HG03039 (cell line): ENCODE measurements at regions not wholly inside any gene's neighbourhood (a gene's known extent, or its start where the extent isn't known, plus 50 kb on each side); places are given as distances from the start of the nearest gene placed in this dataset.

Experiments
- ATAC-seq: cut with Tn5 transposase; IDR thresholded peaks from one replicate; pipeline ENCODE4 v1.9.1; 2021; ENCODE audit warnings: mild to moderate bottlenecking, moderate library complexity; ENCODE audit not compliant: unreplicated experiment

DNA sequence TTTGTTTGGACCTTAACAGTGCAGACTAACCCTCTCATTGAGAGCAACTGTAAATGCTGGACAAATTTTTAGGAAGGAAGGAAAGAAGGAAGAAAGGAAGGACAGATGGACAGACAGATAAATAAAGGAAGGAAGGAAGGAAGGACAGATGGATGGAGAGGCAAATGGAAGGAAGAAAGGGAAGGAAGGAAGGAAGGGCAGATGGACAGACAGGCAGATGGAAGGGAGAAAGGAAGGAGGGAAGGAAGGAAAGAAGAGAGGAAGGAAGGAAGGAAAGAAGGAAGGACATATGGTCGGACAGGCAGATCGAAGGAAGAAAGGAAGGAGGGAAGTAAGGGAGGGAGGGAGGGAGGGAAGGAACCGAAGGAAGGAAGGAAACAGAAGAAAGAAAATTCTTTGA lies 388.5 kb upstream of the CDH4 start:
- no peak for ATAC-seq

- ATAC-seq = no peak
Measured at GRCh38 chr20:60867589-60867988, 384.5 kb upstream of the CDH4 start.

GRCh38 chr20:60868316-60868891 lies 383.7 kb upstream of the CDH4 start:
- no peak for ATAC-seq

- ATAC-seq = no peak
Measured at GRCh38 chr20:60869087-60869486, 383.0 kb upstream of the CDH4 start.

- ATAC-seq = no peak
Measured at GRCh38 chr20:60869625-60870024, 382.4 kb upstream of the CDH4 start.

DNA sequence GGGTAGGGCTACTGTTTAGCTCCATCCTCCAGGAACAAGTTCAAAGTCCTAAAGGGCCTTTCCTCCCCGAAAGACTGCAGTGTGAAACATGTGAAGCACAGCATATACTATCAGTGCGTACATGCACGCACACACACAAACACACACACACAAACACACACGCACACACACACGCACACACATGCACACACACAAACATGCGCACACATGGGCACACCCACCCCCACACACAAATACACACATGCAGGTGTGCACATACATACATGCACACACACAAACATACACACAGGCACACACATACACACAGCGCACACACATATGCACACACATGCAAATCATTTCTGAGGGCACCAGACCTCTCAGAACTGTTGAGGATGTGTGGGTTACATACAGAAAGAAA lies 382.0 kb upstream of the CDH4 start:
- ATAC-seq = no peak

GRCh38 chr20:60872224-60872623 lies 379.8 kb upstream of the CDH4 start:
- ATAC-seq = no peak

DNA sequence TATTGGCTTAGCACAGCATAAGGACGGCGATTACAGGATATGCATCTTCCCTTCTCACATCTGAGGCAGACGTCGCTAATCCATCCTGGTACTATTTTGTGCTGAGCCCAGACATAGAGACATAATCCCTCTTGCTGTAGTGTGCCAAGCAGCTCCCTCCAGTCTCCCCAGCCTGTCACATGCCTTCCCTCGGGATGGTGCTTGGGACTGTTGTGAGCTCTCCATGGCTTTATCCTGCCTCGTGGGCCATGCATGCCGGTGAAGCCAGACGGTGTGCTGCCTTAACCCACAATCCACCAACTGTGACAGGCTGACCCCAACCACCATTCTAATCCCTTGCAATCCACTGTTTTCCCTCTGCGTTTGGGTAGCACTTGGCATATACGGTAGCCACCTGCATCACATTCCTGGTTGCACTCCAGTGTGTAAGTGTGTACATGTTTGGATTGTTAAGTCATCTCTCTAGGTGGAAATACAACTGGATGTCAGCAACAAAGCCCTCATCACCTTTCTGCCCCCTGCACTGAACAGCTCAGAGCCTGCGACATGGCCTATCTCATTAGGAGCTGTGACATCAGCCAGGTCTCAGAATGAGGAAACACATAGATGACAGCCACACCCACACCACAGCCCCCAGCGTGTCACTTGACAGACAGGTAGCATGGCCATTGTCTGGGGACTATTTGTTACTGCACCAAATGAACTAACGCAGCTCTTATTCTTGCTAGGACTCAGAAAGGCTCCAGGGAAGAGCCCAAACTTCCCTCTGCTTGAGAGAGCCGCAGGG lies 374.8 kb upstream of the CDH4 start:
- ATAC-seq = no peak

DNA sequence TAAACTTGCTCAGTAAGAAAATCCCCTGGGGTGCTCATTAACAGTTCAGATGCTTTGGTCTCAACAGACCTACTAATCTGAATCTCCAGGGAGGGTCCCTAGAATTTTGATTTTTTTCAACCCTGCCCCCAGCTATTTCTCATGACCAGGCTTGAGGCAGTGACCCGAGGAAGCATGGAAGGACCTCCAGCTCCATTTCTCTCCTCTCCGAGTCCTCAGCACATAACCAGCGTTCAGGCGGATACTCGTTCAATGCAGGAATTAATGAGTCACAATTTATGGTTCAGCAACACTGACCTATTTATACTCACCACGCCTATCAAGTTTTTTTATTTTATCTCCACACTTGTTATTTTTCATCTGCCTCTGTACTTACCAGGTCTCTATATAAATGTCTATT lies 369.2 kb upstream of the CDH4 start:
- ATAC-seq = no peak

DNA sequence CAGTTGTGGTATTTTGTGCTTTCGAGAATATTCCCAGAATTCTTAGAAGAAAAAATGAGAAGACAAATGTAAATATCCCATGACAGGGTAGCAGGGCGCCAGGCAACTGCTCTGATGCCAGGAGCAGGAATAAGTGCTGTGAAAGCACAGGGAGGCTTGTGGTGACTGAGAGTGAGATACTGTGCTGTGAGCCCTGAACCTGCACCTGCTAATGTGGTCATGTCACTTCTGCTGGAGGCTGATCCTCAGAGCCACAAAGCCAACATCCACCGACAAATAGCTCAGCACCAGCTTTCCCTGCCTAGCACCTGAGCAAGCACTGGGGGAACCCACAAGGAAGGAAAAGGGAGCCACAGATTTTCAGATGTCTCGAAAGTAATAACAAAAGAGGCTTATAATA lies 368.6 kb upstream of the CDH4 start:
- no peak for ATAC-seq

DNA sequence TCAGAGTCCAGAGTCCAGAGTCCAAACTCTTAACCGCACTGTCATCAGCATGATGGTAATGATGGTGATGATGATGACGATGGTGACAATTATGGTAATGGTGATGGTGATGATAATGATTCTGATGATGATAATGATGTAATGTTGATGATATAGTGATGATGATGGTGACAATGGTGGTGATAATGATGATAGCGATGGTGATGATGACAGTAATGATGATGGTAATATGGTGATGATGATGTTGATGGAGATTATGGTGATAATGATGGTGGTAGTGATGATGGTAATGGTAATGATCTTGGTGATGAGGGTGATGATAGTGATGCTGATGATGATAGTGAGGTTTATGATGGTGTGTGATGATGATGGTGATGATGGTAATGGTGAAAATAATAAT lies 367.8 kb upstream of the CDH4 start:
- no peak for ATAC-seq

- no peak for ATAC-seq
Measured at GRCh38 chr20:60888771-60889170, 363.3 kb upstream of the CDH4 start.

DNA sequence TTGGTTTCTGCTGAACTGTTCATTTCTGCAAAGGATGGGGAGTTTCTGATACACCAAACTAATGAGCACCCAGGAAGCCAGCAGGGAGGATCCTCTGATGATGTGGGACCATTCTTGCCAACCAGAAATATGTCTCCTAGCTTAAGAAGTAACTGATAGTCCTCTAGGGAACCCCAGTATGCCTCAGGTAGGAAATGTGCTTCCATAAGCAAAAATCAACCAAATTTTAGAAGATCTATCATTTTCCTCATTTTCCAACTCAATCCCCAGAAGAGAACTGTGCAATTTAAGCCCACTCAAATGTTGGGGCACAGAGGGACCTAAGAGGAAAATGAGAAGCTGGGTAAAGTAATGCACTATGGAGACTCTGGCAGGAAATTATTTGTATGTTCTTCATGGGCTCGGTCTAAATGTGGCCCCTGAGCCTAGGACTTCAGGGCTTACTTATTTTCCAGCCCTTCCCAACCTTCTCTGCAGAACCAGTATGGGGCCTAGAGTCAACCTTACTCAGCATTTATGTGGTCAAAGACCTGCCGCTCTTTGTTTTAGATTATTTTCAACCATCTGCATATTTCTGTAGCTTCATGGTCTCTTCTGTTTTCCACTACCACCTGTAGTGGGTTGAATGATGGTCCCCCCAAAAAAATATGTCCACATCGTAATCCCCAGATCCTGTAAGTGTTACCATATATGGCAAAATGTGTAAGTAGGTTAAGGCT lies 359.8 kb upstream of the CDH4 start:
- no peak for ATAC-seq

DNA sequence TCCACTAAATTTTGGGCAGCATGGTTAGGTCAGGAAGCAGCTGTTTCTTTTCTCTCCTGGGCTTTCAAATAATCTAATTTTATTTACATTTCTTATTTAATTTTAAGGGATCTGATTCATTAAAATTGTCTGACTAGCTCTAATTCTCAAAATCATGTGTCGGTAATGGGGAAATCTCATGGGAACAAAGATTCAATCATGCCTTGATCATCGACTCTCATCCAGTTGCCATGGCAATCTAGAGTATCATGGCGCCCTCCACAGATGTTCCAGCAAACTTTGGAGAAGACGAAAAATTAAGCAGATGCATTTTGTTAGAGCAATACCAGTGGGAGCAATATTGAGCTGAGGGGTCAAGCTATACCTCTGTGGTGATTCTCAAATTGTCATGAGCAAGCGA lies 358.0 kb upstream of the CDH4 start:
- no peak for ATAC-seq

DNA sequence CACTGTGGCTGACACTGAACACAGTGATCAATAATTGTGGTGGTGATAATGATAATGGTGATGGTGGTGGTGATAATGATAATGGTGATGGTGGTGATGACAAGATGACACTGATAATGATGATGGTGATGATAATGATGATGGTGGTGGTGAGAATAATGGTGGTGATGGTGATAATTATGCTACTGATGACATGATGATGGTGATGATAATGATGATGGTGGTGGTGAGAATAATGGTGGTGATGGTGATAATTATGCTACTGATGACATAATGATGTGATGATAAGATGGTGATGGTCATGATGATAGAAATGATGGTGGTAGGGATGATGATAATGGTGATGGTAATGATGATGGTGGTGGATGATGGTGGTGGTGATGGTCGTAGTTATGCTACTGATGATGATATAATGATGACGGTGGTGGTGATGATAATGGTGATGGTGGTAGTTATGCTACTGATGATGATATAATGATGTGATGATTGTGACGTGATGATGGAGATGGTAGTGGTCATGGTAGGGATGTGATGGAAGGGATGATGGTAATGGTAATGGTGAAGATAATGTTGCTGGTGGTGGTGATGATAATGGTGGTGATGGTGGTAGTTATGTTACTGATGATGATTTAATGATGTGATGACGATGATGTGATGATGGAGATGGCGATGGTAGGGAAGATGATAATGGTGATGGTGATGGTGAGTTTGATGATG lies 356.5 kb upstream of the CDH4 start:
- ATAC-seq = no peak

- ATAC-seq = no peak
Measured at GRCh38 chr20:60897976-60898375, 354.1 kb upstream of the CDH4 start.

DNA sequence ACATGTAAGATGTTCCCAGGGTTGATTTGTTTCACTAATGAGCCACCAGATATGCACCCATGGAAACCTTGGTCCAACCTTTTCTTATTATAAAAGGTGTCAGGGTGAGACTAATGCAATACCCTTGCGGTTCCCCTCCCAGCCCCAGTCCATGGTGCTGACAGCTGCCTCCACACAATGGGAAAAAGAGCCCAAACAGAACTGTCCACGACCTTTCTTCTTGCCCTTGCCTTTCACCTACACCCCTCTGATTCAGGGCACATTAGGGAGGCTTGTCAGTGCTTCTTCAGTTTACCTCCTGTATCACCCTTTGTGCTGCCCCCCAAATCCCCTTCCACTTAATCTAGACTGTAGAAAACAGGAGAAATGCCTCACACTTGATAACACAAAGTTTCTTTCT lies 352.7 kb upstream of the CDH4 start:
- no peak for ATAC-seq

- ATAC-seq = no peak
Measured at GRCh38 chr20:60900618-60901017, 351.4 kb upstream of the CDH4 start.

GRCh38 chr20:60901831-60902230 lies 350.2 kb upstream of the CDH4 start:
- no peak for ATAC-seq

DNA sequence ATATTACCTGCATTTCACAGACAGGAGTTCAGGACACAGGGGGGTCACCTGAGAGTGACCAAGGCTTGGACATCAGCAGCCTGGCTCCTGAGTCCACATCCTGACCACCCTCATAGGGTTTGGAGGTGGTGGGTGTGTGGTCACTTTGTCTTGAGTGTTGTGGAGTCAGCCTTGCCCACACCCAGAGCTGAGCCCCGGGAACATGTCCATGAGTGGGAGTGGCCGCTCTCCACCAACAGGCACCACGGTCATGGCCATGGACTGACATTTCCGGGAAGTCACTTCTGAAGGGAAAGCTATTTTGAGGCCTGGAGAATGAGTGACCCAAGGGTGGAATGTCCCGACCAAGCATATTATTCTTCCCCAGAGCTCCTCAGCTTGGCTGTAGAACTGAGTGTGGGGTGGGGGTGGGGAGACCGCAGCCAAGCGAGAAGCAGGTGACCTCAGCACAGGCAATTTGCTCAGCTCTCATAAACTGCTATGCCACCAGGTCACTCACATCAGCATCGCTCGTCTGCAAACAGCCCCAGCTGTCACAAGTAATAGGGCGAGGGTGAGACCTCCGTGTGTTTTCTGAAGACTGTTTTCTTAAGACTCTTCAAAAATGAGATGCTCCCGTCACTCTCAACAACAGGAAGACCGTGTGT lies 348.6 kb upstream of the CDH4 start:
- ATAC-seq = no peak

GRCh38 chr20:60904730-60905129 lies 347.3 kb upstream of the CDH4 start:
- ATAC-seq = no peak
